ENCODE measurements at regions not wholly inside any gene's neighbourhood (a gene's known extent, or its start where the extent isn't known, plus 50 kb on each side); places are given as distances from the start of the nearest gene placed in this dataset.

DNA sequence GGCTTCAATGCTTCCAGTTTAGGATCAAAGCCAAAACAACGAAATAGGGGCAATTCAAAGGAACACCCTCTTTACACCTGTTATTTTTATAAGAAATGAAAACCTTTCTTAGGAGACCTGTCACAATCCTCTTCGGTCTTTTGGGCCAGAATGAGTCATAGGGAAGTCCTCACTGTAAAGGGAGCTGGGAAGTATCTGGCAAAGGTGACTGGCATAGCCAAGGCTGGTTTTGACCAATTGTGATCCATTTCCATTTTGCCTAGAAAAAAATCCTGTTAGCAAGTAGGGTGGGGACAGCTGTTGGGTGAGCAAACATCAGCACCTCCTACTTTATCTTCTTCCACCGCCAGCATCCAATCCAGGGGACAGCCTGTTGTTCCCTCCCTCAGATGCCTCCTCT is 343.2 kb upstream of the SULF2 start:
- TF ChIP-seq, protein P1, sequence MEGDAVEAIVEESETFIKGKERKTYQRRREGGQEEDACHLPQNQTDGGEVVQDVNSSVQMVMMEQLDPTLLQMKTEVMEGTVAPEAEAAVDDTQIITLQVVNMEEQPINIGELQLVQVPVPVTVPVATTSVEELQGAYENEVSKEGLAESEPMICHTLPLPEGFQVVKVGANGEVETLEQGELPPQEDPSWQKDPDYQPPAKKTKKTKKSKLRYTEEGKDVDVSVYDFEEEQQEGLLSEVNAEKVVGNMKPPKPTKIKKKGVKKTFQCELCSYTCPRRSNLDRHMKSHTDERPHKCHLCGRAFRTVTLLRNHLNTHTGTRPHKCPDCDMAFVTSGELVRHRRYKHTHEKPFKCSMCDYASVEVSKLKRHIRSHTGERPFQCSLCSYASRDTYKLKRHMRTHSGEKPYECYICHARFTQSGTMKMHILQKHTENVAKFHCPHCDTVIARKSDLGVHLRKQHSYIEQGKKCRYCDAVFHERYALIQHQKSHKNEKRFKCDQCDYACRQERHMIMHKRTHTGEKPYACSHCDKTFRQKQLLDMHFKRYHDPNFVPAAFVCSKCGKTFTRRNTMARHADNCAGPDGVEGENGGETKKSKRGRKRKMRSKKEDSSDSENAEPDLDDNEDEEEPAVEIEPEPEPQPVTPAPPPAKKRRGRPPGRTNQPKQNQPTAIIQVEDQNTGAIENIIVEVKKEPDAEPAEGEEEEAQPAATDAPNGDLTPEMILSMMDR (IDR thresholded peaks at IDR 0.05) = no peak
- TF ChIP-seq POLR2A (IDR thresholded peaks at IDR 0.05) = no peak
- TF ChIP-seq POLR2AphosphoS5 (IDR thresholded peaks at IDR 0.05; ENCODE audit: insufficient read depth in 1 of 2, low read depth in 1 of 2) = no peak
